ENCODE measurements at regions not wholly inside any gene's neighbourhood (a gene's known extent, or its start where the extent isn't known, plus 50 kb on each side); places are given as distances from the start of the nearest gene placed in this dataset.

GRCh38 chr12:76711241-76711640 is 52.7 kb upstream of the ZDHHC17 start:
- no peak for DNase-seq

GRCh38 chr12:76713130-76713529 is 50.8 kb upstream of the ZDHHC17 start:
- no peak for DNase-seq

- no peak for DNase-seq
These were observed 49.9 kb upstream of the ZDHHC17 start for GRCh38 chr12:76713986-76714385.
